Mesothelial cell of epicardium (in vitro differentiated cells): ENCODE measurements at regions not wholly inside any gene's neighbourhood (a gene's known extent, or its start where the extent isn't known, plus 50 kb on each side); places are given as distances from the start of the nearest gene placed in this dataset.
"Not testable (repeated sequence)": the region's sequence is repeated elsewhere in the genome, so short reads cannot be mapped to it uniquely, and the experiment has no call there.

ENCODE experiments used
- DNase-seq, 2 experiments: peaks; one replicate each; pipeline ENCODE4 v3.0.0; 2021; ENCODE audit warnings: low spot score in 2 of 2; ENCODE audit not compliant: unreplicated experiment in 2 of 2
- H3K27ac Mint-ChIP-seq: 2 replicates; pipeline ENCODE4 v1.8.0; 2021; ENCODE audit warnings: mixed read lengths
- H3K27me3 Mint-ChIP-seq: 2 replicates; pipeline ENCODE4 v1.8.0; 2021; ENCODE audit warnings: low read depth, mixed read lengths
- H3K36me3 Mint-ChIP-seq: 2 replicates; pipeline ENCODE4 v1.8.0; 2021; ENCODE audit warnings: mixed read lengths
- H3K4me1 Mint-ChIP-seq: 2 replicates; pipeline ENCODE4 v1.8.0; 2021; ENCODE audit warnings: mixed read lengths
- H3K4me3 Mint-ChIP-seq: 2 replicates; pipeline ENCODE4 v1.8.0; 2021; ENCODE audit warnings: mild to moderate bottlenecking, moderate library complexity, mixed read lengths
- H3K9me3 Mint-ChIP-seq: 2 replicates; pipeline ENCODE4 v1.8.0; 2021; ENCODE audit warnings: mixed read lengths
- CTCF ChIP-seq: fragments of 200-600 bp; sonication (generic); IDR thresholded peaks from one replicate; pipeline ENCODE4 v1.5.0; 2021; ENCODE audit warnings: antibody characterized with exemption; ENCODE audit not compliant: unreplicated experiment

- no peak overlapping the region for H3K4me3 Mint-ChIP-seq
- H3K27ac Mint-ChIP-seq: no peak overlapping the region
- no peaks in the 10 kb centered on the region for H3K27me3 Mint-ChIP-seq
- no peaks in the 10 kb centered on the region for H3K4me1 Mint-ChIP-seq
- no peak for DNase-seq
- no peak for TF ChIP-seq CTCF
- H3K9me3 Mint-ChIP-seq: peaks cover 4% of the 10 kb centered on the region
- H3K36me3 Mint-ChIP-seq: no peaks in the 10 kb centered on the region
Measured at GRCh38 chr3:145089337-145089736, 1071.6 kb downstream of the PLOD2 start.

GRCh38 chr3:145094355-145094941, 1066.5 kb downstream of the PLOD2 start:
- peak overlapping the region; percentile 6 for H3K27ac Mint-ChIP-seq
- DNase-seq: no peak
- H3K9me3 Mint-ChIP-seq: no peaks in the 10 kb centered on the region
- H3K4me3 Mint-ChIP-seq: no peak overlapping the region
- H3K4me1 Mint-ChIP-seq: no peaks in the 10 kb centered on the region
- TF ChIP-seq CTCF: no peak
- H3K27me3 Mint-ChIP-seq: no peaks in the 10 kb centered on the region
- no peaks in the 10 kb centered on the region for H3K36me3 Mint-ChIP-seq

- not testable (repeated sequence) for H3K4me3 Mint-ChIP-seq, H3K27me3 Mint-ChIP-seq, DNase-seq, H3K4me1 Mint-ChIP-seq, H3K36me3 Mint-ChIP-seq, H3K27ac Mint-ChIP-seq
- H3K9me3 Mint-ChIP-seq: peaks cover 16% of the 10 kb centered on the region
Measured at GRCh38 chr3:145111141-145111540, 1049.8 kb downstream of the PLOD2 start.

GRCh38 chr3:145116769-145117168, 1044.2 kb downstream of the PLOD2 start:
- Mint-ChIP-seq H3K9me3 (peaks cover 2% of the 10 kb centered on the region), H3K36me3 (no peaks in the 10 kb centered on the region), H3K4me1 (peaks cover 3% of the 10 kb centered on the region), H3K4me3 (no peak overlapping the region), H3K27me3 (no peaks in the 10 kb centered on the region), H3K27ac (no peak overlapping the region)
- no peak for DNase-seq
- no peak for TF ChIP-seq CTCF

GRCh38 chr3:145118303-145118702, 1042.7 kb downstream of the PLOD2 start:
- Mint-ChIP-seq H3K4me3 (no peak overlapping the region), H3K27ac (no peak overlapping the region), H3K36me3 (no peaks in the 10 kb centered on the region), H3K4me1 (peaks cover 3% of the 10 kb centered on the region), H3K9me3 (peaks cover 6% of the 10 kb centered on the region), H3K27me3 (no peaks in the 10 kb centered on the region)
- TF ChIP-seq CTCF: no peak
- DNase-seq: no peak

GRCh38 chr3:145124900-145125678, 1035.9 kb downstream of the PLOD2 start:
- DNase-seq: no peak
- H3K4me1 Mint-ChIP-seq: no peaks in the 10 kb centered on the region
- no peak for TF ChIP-seq CTCF
- no peaks in the 10 kb centered on the region for H3K27me3 Mint-ChIP-seq
- no peak overlapping the region for H3K27ac Mint-ChIP-seq
- peaks cover 6% of the 10 kb centered on the region for H3K9me3 Mint-ChIP-seq
- H3K4me3 Mint-ChIP-seq: no peak overlapping the region
- no peaks in the 10 kb centered on the region for H3K36me3 Mint-ChIP-seq
